Liver (tissue), 3 donors: ENCODE measurements at regions not wholly inside any gene's neighbourhood (a gene's known extent, or its start where the extent isn't known, plus 50 kb on each side); places are given as distances from the start of the nearest gene placed in this dataset.

Experiments
- ATF3 ChIP-seq: IDR thresholded peaks from 2 replicates; pipeline ENCODE4 v1.6.1; 2016; ENCODE audit warnings: antibody characterized with exemption
- CTCF ChIP-seq: fragments of 150-350 bp; IDR thresholded peaks from 2 replicates; pipeline ENCODE4 v1.5.1; 2017; ENCODE audit warnings: improper control_type of control experiment, low read depth, low read length; ENCODE audit not compliant: missing input control
- FOXA1 ChIP-seq: IDR thresholded peaks from 2 replicates; pipeline ENCODE4 v1.6.1; 2016; ENCODE audit warnings: antibody characterized with exemption
- FOXA2 ChIP-seq: IDR thresholded peaks from 2 replicates; pipeline ENCODE4 v1.6.1; 2016; ENCODE audit warnings: antibody characterized with exemption
- GABPA ChIP-seq, 2 donors: IDR thresholded peaks in 1 of 2; conservative IDR thresholded peaks in 1 of 2; 2 replicates each; pipeline ENCODE4 v1.6.1; 2016; ENCODE audit warnings: antibody characterized with exemption in 2 of 2, mild to moderate bottlenecking in 1 of 2, moderate library complexity in 1 of 2
- JUND ChIP-seq, 2 donors: IDR thresholded peaks; 2 replicates each; pipeline ENCODE4 v1.6.1; 2016; ENCODE audit warnings: antibody characterized with exemption in 2 of 2
- MAX ChIP-seq: IDR thresholded peaks from 2 replicates; pipeline ENCODE4 v1.6.1; 2016; ENCODE audit warnings: antibody characterized with exemption
- RAD21 ChIP-seq, 2 donors: IDR thresholded peaks; 2 replicates each; pipeline ENCODE4 v1.6.1; 2016; ENCODE audit warnings: antibody characterized with exemption in 2 of 2, mild to moderate bottlenecking in 2 of 2
- REST ChIP-seq: IDR thresholded peaks from 2 replicates; pipeline ENCODE4 v1.6.1; 2016; ENCODE audit warnings: antibody characterized with exemption, mild to moderate bottlenecking
- TAF1 ChIP-seq: conservative IDR thresholded peaks from 2 replicates; pipeline ENCODE4 v1.6.1; 2016; ENCODE audit warnings: antibody characterized with exemption, mild to moderate bottlenecking
- donor health status: healthy.
- donor health status: healthy.

GRCh38 chr1:239587066-239587465, 200.7 kb downstream of the CHRM3 start:
- TF ChIP-seq CTCF: no peak
- no peak for TF ChIP-seq REST
- TF ChIP-seq FOXA1: no peak
- no peak for TF ChIP-seq TAF1
- no peak for TF ChIP-seq RAD21 (IDR thresholded peaks at IDR 0.05)
- no peak for TF ChIP-seq MAX
- TF ChIP-seq FOXA2: no peak
- TF ChIP-seq GABPA (IDR thresholded peaks at IDR 0.05 in 1 of 2, conservative IDR thresholded peaks at IDR 0.05 in 1 of 2): no peak
- no peak for TF ChIP-seq ATF3
- TF ChIP-seq JUND (IDR thresholded peaks at IDR 0.05): no peak
